LNCaP clone FGC (cell line): ENCODE measurements at regions not wholly inside any gene's neighbourhood (a gene's known extent, or its start where the extent isn't known, plus 50 kb on each side); places are given as distances from the start of the nearest gene placed in this dataset.

ENCODE experiments used
- DNase-seq: peaks from one replicate; pipeline ENCODE4 v3.0.0-alpha.2; 2011; ENCODE audit warnings: low read depth
- H3K4me3 ChIP-seq: 2 replicates; pipeline ENCODE4 v1.5.1; 2011; ENCODE audit warnings: mild to moderate bottlenecking, low read depth, low read length, control low read depth
- TF ChIP-seq, protein P1 (sequence below): IDR thresholded peaks from 2 replicates; pipeline ENCODE4 v1.5.1; 2012; ENCODE audit warnings: mild to moderate bottlenecking; ENCODE audit not compliant: control insufficient read depth, insufficient read depth; ENCODE audit errors: extremely low read depth

DNA sequence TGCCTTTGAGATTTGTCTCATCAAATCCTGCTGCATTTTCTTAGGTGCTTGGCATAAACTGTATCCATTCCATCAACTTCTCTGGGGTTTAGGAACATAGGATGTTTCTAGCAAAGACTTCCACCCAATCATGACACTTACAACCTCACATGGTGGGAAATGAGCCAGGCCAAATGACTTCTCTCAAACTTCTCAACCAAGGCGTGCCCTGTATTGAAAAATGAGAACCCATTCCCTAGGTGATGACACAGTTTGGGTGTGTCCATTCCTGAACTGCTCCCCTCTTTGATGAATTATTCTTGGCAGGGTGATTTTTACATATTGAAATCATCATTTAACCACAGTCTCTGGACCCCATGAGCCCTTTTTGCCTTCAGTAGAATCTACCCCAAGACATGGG is 161.1 kb downstream of the EN1 start:
- TF ChIP-seq, protein P1, sequence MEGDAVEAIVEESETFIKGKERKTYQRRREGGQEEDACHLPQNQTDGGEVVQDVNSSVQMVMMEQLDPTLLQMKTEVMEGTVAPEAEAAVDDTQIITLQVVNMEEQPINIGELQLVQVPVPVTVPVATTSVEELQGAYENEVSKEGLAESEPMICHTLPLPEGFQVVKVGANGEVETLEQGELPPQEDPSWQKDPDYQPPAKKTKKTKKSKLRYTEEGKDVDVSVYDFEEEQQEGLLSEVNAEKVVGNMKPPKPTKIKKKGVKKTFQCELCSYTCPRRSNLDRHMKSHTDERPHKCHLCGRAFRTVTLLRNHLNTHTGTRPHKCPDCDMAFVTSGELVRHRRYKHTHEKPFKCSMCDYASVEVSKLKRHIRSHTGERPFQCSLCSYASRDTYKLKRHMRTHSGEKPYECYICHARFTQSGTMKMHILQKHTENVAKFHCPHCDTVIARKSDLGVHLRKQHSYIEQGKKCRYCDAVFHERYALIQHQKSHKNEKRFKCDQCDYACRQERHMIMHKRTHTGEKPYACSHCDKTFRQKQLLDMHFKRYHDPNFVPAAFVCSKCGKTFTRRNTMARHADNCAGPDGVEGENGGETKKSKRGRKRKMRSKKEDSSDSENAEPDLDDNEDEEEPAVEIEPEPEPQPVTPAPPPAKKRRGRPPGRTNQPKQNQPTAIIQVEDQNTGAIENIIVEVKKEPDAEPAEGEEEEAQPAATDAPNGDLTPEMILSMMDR, result no peak
- H3K4me3 ChIP-seq, result no peak overlapping the region
- no peak for DNase-seq

DNA sequence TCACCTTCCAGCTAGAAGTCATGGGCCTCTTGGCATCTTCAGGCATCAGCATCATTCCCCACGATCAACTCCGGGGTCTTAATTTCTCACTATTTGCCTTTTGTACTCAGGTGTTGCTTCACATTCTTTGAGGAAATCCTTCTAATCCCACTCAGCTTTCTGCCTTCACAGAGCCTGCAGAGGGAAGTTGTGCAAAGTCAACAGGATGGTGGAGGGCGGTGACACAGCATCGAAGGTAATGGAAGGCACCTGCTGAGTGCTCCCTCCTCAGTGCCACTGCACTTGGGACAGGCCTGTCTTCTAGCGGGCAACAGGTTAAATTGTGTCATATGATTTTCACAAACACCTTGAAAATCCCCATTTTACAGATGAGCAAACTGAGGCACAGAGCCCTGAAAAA is 164.0 kb downstream of the EN1 start:
- TF ChIP-seq, protein P1, result no peak
- no peak for DNase-seq
- H3K4me3 ChIP-seq, result no peak overlapping the region

DNA sequence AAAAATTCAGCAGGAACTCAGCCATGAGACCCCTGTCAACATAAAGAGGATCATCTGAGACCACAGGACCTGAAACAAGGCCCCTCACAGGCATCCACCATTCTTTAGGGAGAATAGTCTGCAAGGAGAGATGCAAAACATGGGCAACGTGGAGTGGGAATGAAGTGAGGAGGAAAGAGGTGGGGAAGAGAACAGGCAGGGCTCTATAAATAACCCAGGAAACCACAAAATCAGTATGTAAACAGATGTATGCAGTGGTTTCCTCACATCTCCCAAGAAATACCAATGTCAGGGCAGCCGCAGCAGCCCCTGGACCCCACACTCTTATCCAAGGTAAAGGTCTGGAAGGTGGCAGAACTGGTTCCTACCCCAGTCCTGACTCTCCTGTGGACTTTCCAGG is 168.5 kb downstream of the EN1 start:
- TF ChIP-seq, protein P1, result no peak

GRCh38 chr2:118677546-118677945 is 169.9 kb downstream of the EN1 start:
- no peak overlapping the region for H3K4me3 ChIP-seq
- TF ChIP-seq, protein P1, result no peak
- no peak for DNase-seq

More for the DNA sequence above, 168.5 kb downstream of the EN1 start:
- DNase-seq, result no peak
- H3K4me3 ChIP-seq, result no peak overlapping the region

DNA sequence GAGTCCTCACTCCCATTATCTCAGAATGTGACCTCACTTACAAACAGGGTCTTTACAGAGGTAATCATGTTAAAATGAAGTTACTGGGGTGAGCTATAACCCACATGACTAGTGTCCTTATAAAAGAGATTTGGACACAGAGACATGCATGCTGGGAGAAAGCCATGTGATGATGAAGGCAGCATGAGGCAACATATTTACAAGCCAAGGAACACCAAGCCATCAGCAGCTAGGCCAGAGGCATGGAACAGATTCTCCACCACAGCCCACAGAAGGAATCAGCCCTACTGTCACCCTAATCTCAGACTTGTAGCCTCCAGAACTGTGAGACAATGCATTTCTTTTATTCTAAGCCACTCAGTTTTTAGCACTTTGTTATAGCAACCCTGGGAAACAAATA is 171.9 kb downstream of the EN1 start:
- DNase-seq, result no peak
- TF ChIP-seq, protein P1, result no peak
- no peak overlapping the region for H3K4me3 ChIP-seq

DNA sequence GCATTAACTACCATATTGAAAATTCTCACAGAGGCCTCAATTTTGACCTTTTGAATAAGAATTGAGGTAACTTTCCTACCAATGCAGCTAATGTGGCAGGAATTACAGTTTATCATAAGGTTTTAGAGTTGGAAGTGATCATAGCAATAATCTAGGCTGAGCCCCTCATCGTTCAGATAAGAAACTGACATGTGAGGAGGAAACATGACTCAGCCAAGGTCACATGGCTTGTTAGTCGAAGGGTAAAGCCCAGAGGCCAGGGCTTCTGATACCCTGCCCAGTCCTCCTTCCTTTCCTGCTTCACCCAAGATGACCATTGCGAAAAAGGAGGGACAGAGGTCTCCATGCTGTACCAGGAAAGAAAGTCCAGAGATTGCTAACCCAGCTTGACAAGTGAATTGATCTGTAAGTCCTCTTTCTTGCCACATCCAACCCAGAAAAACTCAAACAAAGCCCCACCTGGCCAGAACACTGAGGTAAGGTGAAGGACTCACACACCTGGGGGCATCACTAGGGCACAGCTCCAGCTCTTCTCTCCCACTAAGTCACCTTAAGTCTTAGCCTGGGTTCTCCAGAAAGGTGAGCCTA is 174.8 kb downstream of the EN1 start:
- no peak for DNase-seq
- no peak overlapping the region for H3K4me3 ChIP-seq
- TF ChIP-seq, protein P1, result no peak
